ENCODE measurements at regions not wholly inside any gene's neighbourhood (a gene's known extent, or its start where the extent isn't known, plus 50 kb on each side); places are given as distances from the start of the nearest gene placed in this dataset.
A peak's percentile ranks its signal among the peaks of the same experiment; 100 is the strongest.

GRCh38 chr2:22867973-22868372 is 517.0 kb upstream of the KLHL29 start:
- Mint-ChIP-seq H3K27me3 (ENCODE audit: insufficient read depth, low read depth) (no peaks in the 10 kb centered on the region), H3K36me3 (no peaks in the 10 kb centered on the region)
- TF ChIP-seq EZH2 (IDR thresholded peaks at IDR 0.05) (no peak), CTCF (IDR thresholded peaks at IDR 0.05) (no peak)

DNA sequence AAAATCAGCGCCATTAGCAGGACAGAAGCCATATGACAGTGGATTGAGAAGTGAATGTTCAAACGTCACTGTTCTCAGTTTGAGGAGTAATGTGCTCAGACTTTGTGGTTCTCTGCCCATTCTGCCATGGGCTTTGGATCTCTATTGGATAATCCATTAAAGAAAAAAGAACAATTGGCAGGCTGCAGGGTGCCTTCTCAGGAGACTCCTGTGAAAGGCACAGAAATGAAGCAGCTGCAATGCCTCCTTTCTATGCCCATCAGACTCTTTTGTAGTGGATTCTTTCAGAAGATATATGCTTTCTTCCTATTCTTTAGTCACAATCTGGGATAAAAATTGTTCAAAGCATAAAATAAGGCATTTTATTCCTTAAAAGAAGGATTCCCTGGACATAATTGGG is 506.9 kb upstream of the KLHL29 start:
- Histone ChIP-seq H3F3A (ENCODE audit: low read depth) (peaks cover 12% of the 10 kb centered on the region), H3K27ac (peak overlapping the region; percentile 81), H3K79me2 (ENCODE audit: low read depth) (no peaks in the 10 kb centered on the region), H2AFZ (replicated peaks) (no peak overlapping the region), H3K9ac (no peak overlapping the region), H3K9me3 (ENCODE audit: low read depth) (peaks cover 16% of the 10 kb centered on the region), H3K4me3 (no peak overlapping the region), H3K36me3 (peaks cover 15% of the 10 kb centered on the region), H3K4me1 (peaks cover 24% of the 10 kb centered on the region), H4K20me1 (ENCODE audit: low read depth) (no peaks in the 10 kb centered on the region), H3K4me2 (peak overlapping the region; percentile 40), H3K27me3 (no peaks in the 10 kb centered on the region)
- Mint-ChIP-seq H3K4me1 (peaks cover 31% of the 10 kb centered on the region), H3K36me3 (peaks cover 3% of the 10 kb centered on the region), H3K9me3 (peaks cover 9% of the 10 kb centered on the region), H3K4me3 (no peak overlapping the region), H3K27me3 (ENCODE audit: insufficient read depth, low read depth) (peaks cover 2% of the 10 kb centered on the region), H3K27ac (peak overlapping the region; percentile 42)
- TF ChIP-seq EZH2 (IDR thresholded peaks at IDR 0.05), result no peak
- TF ChIP-seq CTCF (IDR thresholded peaks at IDR 0.05), result no peak
- TF ChIP-seq EZH2phosphoT487 (IDR thresholded peaks at IDR 0.05), result peak; percentile 55
- peak; percentile 87 for DNase-seq (ENCODE audit: low spot score)

More at GRCh38 chr2:22867973-22868372, 517.0 kb upstream of the KLHL29 start:
- H3K9me3 Mint-ChIP-seq, result no peaks in the 10 kb centered on the region
- Histone ChIP-seq H2AFZ (replicated peaks) (no peak overlapping the region), H3K4me1 (peaks cover 6% of the 10 kb centered on the region), H3K27me3 (no peaks in the 10 kb centered on the region), H3K36me3 (no peaks in the 10 kb centered on the region), H3K9ac (no peak overlapping the region), H3K27ac (no peak overlapping the region), H3K79me2 (ENCODE audit: low read depth) (no peaks in the 10 kb centered on the region), H3K4me3 (no peak overlapping the region), H3K4me2 (no peak overlapping the region), H4K20me1 (ENCODE audit: low read depth) (no peaks in the 10 kb centered on the region), H3K9me3 (ENCODE audit: low read depth) (no peaks in the 10 kb centered on the region), H3F3A (ENCODE audit: low read depth) (no peaks in the 10 kb centered on the region)
- H3K27ac Mint-ChIP-seq, result no peak overlapping the region
- no peak for DNase-seq (ENCODE audit: low spot score)
- no peak overlapping the region for H3K4me3 Mint-ChIP-seq
- no peaks in the 10 kb centered on the region for H3K4me1 Mint-ChIP-seq

DNA sequence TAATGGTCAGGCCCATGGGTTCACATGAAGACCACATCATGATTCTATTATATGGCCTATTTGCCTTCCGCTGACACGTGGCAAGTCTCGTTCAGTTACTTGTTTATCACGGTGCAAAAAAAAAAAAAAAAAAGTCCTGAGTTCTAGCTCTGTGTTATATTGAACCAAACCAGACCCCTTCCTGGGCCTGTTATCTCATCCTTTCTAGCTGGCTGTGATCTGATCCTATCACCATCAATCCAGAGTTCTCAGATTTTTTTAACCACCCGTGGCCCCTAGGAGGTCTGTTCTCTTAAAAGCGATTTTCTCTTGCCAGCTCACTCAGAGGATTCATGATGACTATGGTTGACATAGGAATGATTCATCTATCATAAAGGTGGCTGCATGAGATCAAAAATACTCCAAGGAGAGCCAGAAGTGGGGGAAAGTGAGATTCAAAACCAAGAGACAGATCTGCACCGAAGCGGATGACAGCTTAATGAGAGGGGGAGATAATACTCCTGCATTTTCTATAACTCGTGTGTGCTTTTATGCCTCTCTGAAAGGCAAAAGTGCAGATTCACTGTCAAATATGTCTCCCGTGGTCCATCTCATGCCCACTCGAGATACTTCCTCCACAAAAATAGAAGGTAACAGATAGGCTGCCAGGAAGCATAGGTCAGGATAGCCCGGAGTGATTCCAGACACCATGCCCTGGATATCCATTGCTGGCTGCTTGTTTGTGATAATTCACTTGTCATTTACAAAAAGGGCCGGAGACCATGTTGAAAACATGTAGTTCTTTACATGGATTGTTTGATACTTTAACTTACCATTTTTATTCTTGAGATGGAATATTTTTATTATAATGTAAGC is 505.7 kb upstream of the KLHL29 start:
- H3K27me3 Mint-ChIP-seq (ENCODE audit: insufficient read depth, low read depth), result peaks cover 2% of the 10 kb centered on the region
- H3K4me3 Mint-ChIP-seq, result no peak overlapping the region

More for the DNA sequence above, 505.7 kb upstream of the KLHL29 start:
- no peak overlapping the region for H3K4me3 ChIP-seq
- peaks cover 24% of the 10 kb centered on the region for H3K4me1 ChIP-seq
- DNase-seq (ENCODE audit: low spot score), result no peak
- H2AFZ ChIP-seq (replicated peaks), result no peak overlapping the region
- TF ChIP-seq CTCF (IDR thresholded peaks at IDR 0.05) (no peak), EZH2 (IDR thresholded peaks at IDR 0.05) (no peak), EZH2phosphoT487 (IDR thresholded peaks at IDR 0.05) (no peak)
- peaks cover 15% of the 10 kb centered on the region for H3K36me3 ChIP-seq
- peak overlapping the region; percentile 38 for H3K4me2 ChIP-seq
- no peaks in the 10 kb centered on the region for H4K20me1 ChIP-seq (ENCODE audit: low read depth)
- H3K4me1 Mint-ChIP-seq, result peaks cover 35% of the 10 kb centered on the region
- no peak overlapping the region for H3K27ac ChIP-seq
- H3K27me3 ChIP-seq, result no peaks in the 10 kb centered on the region
- peak overlapping the region; percentile 2 for H3K27ac Mint-ChIP-seq
- H3K9me3 ChIP-seq (ENCODE audit: low read depth), result peaks cover 16% of the 10 kb centered on the region
- no peaks in the 10 kb centered on the region for H3K79me2 ChIP-seq (ENCODE audit: low read depth)
- peaks cover 12% of the 10 kb centered on the region for H3F3A ChIP-seq (ENCODE audit: low read depth)
- no peak overlapping the region for H3K9ac ChIP-seq
- H3K9me3 Mint-ChIP-seq, result peaks cover 9% of the 10 kb centered on the region
- peaks cover 3% of the 10 kb centered on the region for H3K36me3 Mint-ChIP-seq
